SKM-1 (cell line): ENCODE measurements at regions not wholly inside any gene's neighbourhood (a gene's known extent, or its start where the extent isn't known, plus 50 kb on each side); places are given as distances from the start of the nearest gene placed in this dataset.
"Not testable (repeated sequence)": the region's sequence is repeated elsewhere in the genome, so short reads cannot be mapped to it uniquely, and the experiment has no call there.

Source experiments
- DNase-seq: peaks from one replicate; lab custom pipeline; 2025; ENCODE audit not compliant: unreplicated experiment; lab: John Stamatoyannopoulos, UW

DNA sequence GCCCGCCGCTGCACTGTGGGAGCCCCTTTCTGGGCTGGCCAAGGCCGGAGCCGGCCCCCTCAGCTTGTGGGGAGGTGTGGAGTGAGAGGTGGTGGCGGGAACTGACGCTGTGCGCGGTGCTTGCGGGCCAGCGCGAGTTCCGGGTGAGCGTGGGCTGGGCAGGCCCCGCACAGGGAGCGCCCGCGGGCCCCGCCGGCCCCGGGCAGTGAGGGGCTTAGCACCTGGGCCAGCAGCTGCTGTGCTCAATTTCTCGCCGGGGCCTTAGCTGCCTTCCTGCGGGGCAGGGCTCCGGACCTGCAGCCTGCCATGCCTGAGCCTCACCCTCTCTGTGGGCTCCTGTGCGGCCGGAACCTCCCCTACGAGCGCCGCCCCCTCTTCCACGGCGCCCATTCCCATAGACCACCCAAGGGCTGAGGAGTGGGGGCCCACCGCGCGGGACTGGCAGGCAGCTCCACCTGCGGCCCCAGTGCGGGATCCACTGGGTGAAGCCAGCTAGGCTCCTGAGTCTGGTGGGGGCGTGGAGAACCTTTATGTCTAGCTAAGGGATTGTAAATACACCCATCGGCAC is 1062.6 kb downstream of the TDRD15 start:
- not testable (repeated sequence) for DNase-seq

DNA sequence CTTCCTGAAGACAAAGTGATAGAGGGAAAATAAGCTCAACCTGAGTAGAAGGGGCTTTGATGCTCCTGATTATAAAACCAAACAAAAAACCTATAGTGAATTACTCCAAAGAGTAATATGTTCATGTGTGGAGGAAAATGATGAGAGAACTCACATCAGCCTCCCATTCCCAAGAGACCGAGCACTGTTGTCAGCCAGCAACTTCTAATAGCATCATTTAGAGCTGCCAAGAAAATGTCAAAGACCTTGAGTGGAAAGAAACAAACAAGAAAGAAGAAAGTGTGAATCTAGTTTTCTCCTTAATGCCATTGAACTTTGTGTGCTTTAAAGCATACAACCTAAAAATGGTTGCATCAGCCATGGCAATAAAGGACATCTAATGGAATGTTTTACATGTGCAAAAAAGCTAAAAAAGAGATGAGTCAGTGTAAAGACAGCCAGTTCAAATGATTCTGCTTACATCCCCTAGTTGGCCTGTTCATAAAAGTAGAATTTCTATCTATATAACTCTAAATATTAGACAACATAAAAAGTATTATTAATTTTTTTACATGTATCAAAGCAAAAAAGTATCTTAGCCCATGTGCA is 1066.2 kb downstream of the TDRD15 start:
- DNase-seq: no peak

DNA sequence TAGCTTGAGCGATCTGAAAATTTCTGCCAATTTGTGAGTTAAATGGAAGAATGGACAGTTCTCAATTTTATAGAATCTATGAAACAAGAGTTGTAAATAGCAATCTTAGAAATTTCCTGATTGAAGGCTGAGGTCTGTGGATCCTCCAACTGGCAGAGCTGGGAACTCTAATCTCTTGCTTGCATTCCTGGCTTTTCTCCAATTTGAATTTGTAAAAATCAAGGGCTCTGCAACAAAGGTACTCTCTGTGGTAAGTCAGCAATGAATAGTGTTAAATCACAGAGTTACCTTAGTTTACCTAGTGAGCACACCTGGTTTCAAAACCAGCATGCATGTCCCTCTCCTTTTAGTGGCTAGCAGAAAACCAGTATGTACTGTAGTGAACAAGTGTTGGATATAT is 1070.5 kb downstream of the TDRD15 start:
- no peak for DNase-seq

DNA sequence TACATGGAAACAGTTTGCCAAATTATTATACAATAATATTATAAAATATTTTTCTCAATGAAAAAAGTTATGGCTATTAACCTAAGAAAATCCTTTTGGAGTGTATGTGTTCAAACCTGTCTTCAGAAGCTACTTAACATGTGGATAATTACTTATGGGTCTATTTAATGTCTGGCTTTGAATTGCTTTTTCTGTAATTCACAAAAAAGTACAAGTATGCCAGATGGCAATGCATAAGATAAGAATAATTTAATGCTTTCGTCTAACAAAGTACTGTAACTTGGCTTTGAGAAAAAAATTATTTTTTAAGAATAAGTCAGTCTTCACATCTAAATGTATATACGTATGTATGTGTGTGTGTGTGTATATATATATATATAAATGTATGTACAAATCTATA is 1073.0 kb downstream of the TDRD15 start:
- DNase-seq: no peak

DNA sequence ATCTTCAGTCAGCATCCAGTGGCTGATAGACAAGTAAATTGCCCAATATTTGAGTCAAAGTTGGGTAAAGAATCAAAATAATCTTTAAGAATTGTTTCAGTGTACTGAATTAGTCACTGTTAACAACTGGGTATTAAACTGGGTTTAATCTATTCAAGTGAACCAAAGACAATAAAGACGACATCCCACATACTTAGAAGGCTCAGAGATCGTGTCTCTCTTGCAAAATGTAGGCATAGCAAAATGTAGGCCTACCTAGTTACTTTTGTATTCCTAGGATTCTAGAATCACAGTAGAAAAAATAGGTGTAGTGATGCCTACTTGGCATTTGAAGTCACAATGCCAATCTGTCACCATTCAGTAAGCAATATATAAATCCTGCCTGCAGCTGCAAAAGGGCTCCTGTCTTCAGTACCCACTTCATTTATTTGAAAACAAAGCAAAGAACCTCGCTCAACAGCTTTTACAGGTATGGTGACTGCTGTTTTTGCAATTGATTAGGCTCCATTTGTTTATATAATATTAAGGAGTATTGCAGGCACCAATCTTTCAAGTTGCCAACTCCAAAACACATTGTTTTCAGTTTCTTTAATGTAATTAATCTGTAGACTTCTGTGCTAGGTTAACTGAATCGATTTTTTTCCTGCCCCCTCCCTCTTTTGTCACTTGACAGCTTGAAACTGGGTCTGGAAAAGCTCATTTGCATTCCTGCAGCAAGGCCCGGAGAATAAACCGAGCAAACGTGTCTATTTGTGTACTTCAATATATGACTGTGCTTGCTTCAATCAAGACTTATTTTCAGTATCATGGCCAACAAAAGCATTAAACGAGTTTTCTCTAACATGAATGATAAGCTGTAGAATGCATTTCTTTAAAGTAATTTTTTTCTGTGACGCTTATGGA is 1074.9 kb downstream of the TDRD15 start:
- DNase-seq: no peak

DNA sequence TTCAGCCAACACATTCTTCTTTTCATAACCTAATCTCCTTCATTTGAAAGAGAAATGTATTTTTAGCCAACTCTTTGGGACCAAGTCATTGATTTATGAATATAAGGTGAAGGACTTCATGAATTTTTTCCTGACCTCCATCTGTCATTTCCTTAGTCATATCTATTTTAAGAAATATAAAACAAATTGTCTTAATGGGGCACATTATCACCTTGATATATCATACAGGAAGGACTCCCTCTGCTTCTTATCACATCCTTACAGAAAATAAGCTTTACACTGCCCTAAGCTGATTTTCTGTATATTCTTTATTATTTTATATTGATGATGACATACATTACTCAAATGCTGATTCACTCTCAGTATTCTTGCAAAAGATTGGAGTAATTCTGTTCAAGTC is 1076.2 kb downstream of the TDRD15 start:
- DNase-seq: no peak

DNA sequence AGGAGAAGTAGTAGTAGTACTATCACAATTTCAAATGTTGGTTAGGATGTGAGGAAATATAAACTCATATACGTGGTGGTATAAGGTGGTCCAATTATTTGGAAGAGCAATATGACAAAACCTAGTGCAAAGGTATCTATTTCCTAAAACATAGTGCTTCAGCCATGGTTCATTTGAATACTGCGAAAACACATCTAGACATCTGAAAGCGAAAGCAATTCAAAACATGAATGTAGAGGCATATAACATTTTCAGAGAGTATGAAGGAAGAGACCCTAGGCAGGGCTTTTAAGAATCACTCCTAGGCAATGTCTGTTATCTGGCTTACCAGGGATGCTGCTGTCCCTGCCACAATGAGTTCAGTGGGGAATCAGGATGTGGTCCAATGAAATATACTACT is 1085.8 kb downstream of the TDRD15 start:
- DNase-seq: no peak

DNA sequence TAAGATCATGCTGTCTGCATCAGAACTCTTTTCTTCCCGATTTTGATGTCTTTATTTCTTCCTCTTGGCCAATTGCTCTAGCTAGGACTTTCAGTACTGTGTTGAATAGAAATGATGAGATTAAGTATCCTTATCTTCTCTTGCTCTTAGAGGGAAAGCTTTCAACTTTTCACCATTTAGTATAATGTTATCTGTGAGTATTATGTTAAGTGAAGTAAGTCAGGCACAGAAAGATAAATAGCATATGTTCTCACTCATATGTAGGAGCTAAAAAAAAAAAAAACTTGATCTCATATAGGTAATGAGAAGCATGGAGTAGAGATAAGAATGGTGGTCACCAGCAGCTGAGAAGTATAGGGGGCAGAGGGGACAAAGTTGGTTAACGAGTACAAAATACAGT is 1089.5 kb downstream of the TDRD15 start:
- no peak for DNase-seq

DNA sequence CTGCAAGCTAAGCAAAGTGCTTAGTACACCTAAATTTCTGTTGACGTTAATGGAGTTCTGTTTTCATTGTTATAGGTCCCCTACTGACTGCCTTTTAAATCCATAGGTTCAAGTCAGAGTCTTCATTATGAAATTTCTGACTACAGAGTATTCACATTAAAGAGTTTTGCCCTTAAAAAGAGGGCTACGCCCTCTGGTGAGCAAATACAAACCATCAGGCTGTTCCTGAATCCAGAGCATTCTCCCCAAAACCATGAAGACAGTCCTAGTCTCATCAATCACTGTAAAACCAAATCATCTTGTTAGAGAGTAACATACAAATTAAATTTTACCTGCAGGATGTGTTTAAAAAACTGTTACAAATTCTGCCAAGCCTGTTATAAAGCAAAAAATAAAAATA is 1091.7 kb downstream of the TDRD15 start:
- DNase-seq: no peak

DNA sequence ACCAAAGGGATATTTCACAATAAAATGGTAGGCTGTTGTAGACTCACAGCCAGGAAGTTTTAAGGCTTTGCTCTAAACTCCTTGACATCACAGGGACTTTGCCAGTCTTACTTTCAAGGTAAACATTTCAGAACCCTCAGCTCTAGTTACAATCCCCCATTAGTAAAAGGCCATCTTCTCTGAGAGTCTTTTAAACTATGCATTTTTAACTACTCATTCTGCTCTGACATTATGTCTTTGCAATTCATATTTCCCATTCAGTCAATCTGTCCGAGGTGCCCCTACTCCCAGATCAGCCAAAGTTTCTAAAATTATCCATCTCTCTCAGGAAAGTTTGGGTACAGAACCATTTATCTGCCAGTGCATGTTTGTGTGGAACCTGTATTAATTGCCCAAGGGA is 1094.1 kb downstream of the TDRD15 start:
- no peak for DNase-seq

DNA sequence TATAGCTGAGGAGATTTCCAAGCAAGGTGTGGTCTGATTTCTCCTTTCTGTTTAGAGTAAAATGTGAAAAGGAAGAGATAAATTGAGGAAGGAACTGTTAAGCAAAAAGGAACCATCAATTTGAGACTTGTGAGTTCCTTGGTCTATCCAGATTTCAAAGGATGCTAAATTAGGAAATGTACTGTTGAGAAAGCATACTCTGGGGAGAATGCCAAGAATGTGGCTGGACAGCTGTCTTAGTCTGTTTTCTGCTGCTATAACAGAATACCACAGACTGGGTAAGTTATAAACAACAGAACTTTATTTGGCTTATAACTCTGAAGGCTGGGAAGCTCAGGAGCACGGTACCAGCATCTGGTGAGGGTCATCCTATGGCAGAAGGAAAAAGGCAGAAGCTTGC is 1097.2 kb downstream of the TDRD15 start:
- DNase-seq: peak; percentile 8

DNA sequence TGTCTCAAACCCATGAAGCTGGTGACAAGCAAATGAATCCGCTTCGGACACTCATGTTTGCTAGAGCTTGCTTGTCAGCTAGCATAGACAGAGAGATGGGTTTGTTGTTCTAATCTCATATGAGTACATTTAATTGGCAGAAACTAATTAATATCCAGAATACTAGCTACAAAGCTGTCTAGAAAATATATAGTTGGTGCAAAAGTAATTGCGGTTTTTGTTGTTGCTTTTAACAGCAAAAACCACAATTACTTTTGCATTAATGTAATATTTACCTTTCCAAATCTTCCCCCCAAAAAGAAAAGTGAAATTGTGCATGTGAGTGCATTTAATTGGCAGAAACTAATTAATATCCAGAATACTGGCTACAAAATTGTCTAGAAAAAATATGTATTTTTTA is 1115.2 kb downstream of the TDRD15 start:
- no peak for DNase-seq

DNA sequence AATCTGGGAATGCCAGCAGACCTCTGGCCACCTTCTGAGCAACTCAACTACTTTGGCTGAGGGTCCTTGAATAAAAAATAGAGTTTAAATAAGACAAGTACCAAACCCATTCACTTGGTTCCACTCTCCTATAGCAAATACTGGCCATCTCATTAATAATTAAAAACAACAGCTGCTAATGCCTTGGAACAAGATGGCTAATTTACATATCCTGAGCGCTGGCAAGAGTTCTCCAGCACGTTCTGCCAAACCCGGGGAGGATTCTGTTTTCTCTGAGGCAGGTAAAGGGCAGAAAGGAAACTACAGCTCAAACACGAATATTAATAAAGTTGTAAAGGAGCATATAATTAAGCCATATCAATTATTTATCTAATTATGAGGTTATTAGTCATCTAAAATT is 1123.7 kb downstream of the TDRD15 start:
- no peak for DNase-seq

DNA sequence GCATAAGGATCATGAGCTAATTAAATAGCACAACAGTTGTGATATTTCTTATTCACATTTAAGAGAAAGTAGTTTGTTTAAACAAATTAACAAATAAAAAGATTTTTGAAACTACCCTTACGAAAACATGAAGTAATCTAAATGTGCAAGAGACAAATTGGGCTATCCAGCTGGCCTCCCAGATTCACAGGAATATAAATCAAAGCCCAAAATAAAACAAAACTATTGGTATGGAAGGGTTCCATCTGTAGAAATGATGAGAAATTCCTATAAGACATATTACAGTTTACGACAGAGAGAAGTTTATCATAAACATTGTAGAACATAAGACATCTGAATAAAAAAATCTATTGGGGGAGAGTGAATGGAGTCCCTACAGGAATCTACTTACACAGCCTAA is 1125.1 kb downstream of the TDRD15 start:
- no peak for DNase-seq

DNA sequence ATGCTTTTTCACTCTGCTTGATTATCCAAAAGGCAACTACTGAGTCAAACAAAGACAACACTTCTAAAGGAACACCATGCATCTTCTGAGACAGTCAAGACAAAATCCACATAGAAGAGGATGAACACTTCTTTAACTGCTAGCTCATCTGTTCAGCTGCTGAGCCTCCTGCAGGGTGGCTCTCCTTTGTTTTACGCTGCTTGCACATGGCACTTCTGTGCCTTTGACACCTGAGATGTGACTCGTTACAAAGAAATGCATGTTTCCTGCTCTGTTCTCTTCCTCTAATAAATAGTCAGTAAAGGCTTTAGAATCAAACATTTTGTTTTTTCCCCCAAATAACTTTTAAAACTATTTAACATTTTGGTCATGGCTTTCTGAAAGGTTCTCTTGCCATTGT is 1129.4 kb downstream of the TDRD15 start:
- no peak for DNase-seq

DNA sequence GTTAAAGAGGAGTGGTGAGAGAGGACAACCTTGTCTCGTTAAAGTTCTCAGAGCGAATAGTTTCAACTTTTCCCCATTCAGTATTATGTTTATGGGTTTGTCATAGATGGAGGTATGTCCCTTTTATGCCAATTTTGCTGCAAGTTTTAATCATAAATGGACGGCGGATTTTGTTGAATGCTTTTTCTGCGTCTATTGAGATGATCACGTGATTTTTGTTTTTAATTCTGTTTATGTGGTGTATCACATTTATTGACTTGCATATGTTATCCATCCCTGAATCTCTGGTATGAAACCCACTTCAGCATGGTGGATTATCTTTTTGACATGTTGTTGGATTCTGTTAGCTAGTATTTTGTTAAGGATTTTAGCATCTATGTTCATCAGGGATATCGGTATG is 1123.8 kb upstream of the KLHL29 start:
- DNase-seq: no peak

DNA sequence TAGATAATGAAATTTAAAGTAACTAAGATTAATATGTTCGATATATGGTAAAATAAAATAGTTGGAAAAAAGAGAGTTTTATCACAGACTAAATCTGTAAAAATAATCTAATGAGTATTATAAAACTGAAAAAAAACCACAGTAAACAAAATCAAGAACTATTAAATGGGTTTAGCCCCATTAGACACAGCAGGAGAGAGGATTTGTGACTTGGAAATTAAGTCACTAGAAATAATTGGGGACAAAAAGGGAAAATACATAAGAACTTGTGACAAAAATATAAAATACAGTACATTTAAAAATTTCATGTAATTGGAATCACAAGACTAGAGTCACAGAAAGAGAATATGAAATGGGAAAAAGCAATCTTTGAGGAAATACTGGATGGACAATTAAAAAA is 1114.6 kb upstream of the KLHL29 start:
- DNase-seq: no peak

DNA sequence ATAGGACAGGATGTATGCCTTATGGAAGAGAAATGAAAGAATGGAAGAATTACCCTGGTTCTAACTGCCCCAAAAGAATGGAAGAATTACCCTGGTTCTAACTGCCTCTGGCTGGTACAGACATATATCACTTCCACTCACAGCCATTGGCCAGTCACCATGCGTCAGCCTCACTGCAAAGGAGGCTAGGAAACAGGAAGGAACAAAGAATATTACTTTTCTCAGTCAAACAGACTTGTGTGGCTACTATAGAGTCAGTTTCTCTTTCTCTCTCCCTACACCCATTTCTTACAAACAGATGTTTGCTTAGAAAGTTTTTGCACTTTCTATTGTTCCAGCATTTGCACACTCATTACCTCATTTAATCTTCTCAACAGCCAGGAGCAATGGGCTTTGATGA is 1111.1 kb upstream of the KLHL29 start:
- DNase-seq: no peak

DNA sequence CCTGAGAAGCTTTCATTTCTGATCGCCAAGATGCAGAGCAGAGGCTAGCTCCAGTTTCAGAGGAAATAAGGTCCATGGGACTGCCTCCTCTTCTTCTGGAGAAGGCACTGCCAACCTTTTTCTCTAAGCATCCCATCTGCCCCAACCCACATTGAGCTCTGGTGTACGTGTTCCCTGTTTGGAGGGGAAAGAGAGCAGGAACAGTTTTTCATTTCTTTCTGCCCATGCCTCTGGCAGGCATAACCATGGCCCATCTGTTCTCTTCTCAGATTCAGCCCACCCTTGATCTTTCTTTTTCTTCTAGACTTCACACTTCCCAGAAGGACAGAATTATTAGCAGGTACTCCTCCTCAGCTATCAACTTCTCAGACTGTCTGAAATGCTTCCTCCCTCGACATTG is 1110.3 kb upstream of the KLHL29 start:
- DNase-seq: no peak

DNA sequence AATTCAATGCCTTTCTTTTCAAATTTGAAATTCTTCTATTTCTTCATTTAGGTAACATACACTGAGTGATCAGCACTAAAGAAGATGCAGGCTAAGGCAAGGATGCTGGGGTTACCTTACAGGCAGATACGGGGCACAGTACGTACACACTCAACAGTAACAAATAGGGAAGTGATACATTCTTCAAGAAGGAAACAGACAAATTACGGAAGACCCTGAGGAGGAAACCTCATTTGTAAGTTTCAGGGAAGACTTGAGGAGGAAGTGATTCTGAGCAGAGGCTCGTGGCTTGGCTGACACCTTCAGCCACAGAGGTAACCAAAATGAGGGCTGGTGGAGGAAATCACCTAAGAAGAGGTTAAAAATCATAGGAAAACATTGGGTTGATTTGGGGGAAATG is 1108.3 kb upstream of the KLHL29 start:
- peak; percentile 64 for DNase-seq

DNA sequence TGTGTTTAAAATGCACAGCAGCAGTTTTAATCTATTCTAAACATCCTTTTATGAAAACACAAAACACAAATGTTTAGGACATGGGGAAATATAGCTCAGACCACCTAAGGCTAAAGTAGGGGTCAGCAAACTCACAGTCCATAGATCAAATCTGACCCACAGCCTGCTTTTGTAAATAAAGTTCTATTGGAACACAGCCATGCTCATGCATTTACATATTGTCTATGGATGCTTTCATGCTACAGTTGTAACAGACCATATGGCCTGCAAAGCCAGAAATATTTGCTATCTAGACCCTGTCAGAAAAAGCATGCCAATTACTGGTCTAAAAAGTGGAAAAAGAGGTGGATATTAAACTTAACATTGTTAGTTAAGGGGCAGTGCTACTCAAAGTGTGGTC is 1105.4 kb upstream of the KLHL29 start:
- DNase-seq: no peak

DNA sequence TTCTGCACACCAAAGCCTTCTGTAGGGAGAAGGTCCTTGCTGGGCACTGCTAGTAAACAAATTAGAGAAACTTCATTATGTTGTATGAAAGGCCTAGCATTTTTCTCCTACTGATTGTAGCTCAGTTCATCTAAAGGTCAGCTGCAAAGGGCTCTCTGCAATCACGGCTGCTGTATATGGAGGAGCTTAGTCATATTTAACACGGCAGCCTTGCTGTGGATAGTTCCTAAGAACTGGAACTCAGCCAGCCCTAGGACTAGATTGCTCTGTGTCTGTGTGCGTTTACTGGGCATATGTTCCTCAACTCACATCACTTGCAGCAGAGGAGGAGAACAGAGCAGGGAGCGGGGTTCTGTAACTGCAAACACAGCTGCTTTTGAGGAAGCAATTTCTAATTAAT is 1103.9 kb upstream of the KLHL29 start:
- no peak for DNase-seq
